GM21576 (cell line): ENCODE measurements at regions not wholly inside any gene's neighbourhood (a gene's known extent, or its start where the extent isn't known, plus 50 kb on each side); places are given as distances from the start of the nearest gene placed in this dataset.
A peak's percentile ranks its signal among the peaks of the same experiment; 100 is the strongest.

ENCODE experiments used
- ATAC-seq: cut with Tn5 transposase; IDR thresholded peaks from one replicate; pipeline ENCODE4 v1.9.1; 2021; ENCODE audit warnings: mild to moderate bottlenecking, moderate library complexity; ENCODE audit not compliant: unreplicated experiment

GRCh38 chr6:84425971-84426705, 198.7 kb upstream of the CEP162 start:
- ATAC-seq = no peak

GRCh38 chr6:84424956-84425355, 197.5 kb upstream of the CEP162 start:
- ATAC-seq = no peak

DNA sequence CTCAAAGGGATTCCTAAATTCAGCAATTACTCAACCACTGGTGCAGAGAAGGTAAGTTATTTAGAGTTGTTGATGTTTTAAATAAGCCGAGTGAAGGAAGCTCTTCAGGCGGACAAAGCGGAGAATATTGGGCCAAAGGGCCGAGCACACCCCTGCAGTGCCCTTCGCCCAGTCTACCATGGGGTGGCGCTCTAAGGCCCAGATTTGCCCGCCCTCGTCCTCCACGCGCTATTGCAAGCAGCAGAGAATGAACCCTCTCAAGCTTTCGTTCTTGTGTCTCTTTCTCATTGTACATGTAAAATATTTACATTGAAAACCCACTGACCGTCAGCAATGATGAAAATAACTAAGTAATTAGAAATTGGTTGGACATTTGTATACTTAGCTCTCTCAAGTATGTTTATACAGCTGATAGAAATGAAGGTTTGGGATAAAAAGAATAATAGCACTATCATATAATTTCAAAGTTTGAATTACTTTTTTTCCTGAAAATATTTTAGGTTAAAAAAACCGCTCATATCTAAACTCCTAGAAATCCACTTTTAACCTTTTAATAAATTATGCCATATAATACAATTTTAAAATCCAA, 195.0 kb upstream of the CEP162 start:
- peak; percentile 75 for ATAC-seq

DNA sequence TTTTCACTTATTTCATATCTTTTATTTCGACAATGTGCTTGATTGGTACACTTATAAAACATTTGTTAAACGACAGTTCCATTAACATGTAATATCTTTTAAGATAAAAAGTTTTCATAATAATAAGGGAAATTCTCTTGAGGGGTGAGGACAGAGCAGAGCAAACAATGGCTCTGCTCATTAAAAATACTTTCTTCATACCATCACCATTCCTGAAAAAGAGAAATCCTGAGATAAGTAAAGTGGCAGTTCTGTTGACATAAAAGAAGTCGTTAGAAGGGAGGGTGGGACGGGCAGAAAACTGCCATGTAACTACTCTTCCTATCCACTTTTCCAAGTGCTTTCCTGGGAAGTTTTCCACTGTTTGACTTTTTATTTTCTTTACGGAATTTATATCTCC, 193.6 kb upstream of the CEP162 start:
- no peak for ATAC-seq

DNA sequence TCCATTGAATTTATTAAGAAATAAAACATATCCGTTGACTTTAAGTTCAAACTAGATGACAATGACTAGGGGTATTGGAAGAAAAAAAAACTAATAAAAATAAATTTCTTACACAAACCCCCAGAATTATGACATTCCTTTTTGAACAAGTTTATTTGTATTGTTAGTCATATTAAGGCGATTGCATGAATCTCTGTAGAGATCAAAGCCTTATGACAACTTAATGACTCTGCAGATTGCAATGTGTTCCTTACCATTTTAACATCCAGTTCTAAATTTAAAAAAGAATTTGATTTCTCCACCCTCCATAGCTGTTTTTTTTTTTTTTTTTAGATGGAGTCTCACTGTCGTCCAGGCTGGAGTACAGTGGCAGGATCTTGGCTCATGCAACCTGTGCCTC, 189.8 kb upstream of the CEP162 start:
- ATAC-seq = no peak

DNA sequence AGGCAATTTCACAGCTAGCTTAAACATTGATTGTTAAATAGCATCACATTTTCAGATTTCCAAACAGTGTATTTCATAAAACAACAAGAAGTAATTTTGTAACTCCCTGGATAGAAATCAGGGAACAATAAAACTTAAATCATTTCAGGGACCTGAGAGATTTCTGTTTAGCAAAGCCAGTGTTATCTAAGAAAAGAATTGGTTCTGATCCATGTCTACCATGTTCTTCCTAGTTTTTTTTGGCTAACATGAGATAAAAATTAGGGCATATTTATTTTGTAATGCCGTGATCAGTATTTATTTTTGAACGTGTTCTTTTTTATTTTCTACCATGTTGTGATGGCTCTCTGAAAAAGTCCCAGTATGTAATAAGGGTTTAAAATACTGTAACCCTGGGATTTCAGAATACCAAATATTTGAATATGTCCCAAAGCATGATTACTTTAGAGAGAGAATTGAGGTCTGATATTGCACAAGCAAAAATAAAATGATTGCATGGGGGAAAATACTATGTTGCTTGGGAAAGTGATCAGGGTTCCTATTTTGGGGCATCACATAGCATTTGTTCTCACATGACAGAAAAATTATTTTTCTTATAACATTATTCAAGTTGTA, 188.7 kb upstream of the CEP162 start:
- no peak for ATAC-seq

DNA sequence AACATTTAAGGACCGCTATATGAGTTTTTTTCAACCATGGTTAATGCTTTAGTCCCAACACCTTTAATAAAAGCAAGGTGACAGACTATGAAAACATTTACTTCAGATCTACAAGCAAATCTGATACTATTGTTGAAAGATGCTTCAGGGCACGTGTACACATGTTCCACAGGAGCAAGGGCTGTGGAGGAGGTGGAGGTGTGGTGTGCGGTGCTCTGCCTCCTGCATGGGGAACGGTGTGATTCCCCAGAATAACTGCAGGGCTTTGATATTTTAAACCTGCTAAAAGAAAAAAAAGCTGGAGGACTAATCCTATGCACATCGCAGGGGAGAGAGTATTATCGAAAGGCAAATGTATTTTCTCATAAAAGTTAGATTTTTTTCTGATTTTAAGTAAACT, 188.1 kb upstream of the CEP162 start:
- ATAC-seq = no peak

DNA sequence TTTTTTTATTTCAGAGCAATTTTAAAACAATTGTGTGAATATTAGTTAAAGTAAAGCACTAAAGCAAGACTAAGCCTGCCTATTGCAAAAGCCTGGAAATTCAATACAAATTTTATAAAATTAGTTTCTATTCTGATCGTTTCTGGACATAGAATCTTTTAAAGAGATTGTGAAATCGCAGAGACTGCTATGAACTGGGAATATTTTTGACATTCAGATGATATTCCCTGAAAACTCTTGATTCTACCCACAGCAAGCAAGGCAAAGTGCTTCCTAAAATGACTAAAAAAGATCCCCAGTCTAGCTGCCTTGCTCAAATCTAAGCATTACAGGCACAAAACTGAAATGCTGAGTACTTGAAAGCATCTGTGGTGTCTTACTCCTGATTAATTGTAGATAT, 187.6 kb upstream of the CEP162 start:
- ATAC-seq = no peak

GRCh38 chr6:84414531-84414930, 187.1 kb upstream of the CEP162 start:
- no peak for ATAC-seq

- ATAC-seq = no peak
These were observed 183.7 kb upstream of the CEP162 start for GRCh38 chr6:84411060-84411629.

DNA sequence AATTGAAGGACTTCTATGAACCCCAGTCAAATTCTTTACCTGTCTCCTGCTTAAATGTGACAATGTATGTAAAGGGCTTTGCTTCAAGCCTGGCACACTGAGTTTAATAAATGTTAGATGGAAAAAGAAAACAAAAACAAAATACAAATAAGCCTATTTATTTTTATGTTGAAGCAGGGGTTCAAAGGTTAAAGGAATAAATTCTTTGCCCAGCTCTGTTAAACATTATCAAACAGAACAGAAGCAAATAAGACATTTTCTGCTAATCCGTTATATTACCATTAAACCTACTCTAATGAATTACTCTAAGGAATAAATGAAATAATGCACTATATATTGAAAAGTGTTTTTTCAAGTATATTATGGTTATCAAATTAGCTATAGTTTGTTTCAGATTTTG, 182.5 kb upstream of the CEP162 start:
- no peak for ATAC-seq

DNA sequence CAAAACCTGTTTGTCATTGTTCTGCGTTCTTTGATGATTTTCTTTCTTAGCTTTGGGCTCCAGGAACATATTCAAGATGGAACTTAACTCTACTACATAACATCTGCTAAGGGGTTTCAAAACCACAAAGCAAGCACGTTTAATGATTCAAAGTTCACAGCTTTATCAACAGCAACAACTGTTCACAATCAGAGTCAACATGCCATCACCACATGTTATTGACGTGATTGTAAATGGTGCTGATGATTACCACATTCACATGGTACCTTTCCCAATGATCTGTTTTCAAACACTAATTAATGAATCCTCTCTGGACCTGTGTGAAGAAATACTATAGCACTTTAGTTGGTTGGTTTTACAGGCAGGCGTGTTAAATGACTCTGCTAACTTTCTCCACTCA, 180.6 kb upstream of the CEP162 start:
- no peak for ATAC-seq

GRCh38 chr6:84403545-84403944, 176.1 kb upstream of the CEP162 start:
- ATAC-seq = no peak

DNA sequence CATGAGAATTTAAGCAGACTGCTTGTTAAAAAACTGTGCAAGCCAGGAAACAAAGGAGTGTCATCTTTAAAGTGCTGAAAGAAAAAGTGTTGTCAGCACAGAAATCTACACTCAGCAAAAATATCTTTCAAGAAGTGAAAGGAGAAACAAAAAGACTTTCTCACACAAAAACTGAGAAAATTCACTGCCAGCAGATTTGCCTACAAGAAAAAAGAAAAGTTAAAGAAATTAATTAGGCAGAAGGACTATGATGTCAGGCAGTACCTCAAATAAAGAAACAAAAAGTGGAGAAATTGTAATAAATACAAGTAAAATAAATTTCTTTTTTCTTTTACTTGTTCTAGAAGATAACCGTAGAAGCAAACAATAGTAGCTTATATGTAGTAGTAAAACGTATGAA, 171.6 kb upstream of the CEP162 start:
- no peak for ATAC-seq

DNA sequence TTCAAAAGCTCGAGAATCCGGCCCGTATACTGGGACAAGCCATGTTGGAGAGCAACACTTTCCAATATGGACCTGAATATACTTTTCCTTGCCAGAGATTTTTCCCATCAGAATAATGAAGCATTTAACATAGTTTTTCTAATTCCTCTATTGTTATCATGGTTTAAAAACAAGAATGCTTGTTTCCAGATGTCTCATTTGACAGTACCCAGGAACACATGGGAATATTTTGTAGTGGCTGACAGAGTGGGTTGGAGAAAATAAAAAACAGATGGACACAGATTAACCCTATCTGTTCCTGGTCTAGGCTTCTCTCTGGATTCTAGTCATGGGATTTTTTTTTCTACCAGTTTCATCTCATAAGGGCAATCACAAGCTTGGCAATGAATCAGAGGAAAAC, 164.8 kb upstream of the CEP162 start:
- ATAC-seq = no peak

- no peak for ATAC-seq
These were observed 163.4 kb upstream of the CEP162 start for GRCh38 chr6:84390851-84391250.

GRCh38 chr6:84390334-84390733, 162.9 kb upstream of the CEP162 start:
- no peak for ATAC-seq

DNA sequence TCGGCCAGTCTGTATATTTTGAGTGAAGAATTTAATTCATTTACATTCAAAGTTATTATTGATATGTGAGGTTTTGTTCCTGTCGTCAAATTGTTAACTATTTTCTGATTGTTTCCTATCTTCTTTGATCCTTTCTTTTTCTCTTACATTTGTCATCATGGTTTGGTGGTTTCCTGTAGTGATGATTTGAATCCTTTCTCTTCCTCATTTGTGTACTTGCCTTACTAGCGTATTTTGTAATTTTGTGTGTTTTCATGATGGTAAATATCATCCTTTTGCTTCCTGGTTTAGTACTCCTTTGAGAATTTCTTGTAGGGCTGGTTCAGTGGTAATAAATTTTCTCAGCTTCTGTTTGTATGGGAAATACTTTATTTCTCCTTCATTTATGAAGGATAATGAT, 151.7 kb upstream of the CEP162 start:
- ATAC-seq = no peak

DNA sequence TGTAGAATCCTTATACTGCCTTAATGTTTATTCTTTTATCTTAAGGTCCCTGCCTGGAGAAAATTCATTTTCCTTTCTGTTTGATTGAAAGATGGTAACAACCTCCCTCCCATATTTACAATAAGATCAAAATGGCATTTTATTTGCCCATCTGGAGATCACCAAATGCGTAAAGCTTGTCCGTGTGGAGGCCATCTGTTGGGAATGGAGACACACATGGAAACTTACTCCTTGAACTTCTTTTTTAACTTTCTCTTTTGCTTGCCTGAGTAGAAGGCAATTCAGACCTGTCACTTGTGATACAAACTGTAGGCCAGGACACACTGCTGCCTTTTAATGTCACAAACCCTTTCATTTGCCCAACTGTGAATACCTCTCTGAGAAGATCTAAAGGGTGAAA, 144.8 kb upstream of the CEP162 start:
- no peak for ATAC-seq

DNA sequence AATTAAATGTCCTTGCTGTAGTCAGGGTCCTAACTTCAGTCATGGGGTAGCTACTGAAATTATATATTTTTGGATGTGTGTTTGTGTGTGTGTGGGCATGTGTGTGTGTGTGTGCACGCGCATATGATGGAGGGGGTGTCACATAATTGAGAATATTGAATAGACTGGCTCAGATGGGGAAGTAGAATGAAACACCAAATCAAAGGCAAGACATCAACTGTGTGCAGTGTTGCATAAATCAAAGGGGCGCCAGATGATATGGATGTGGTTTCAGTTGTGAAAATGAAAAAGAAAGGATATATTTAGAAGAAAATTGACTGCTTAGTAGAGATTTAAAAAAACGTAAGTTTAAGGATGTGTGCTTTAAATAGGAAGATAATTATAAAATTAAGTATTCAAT, 144.2 kb upstream of the CEP162 start:
- ATAC-seq = no peak

DNA sequence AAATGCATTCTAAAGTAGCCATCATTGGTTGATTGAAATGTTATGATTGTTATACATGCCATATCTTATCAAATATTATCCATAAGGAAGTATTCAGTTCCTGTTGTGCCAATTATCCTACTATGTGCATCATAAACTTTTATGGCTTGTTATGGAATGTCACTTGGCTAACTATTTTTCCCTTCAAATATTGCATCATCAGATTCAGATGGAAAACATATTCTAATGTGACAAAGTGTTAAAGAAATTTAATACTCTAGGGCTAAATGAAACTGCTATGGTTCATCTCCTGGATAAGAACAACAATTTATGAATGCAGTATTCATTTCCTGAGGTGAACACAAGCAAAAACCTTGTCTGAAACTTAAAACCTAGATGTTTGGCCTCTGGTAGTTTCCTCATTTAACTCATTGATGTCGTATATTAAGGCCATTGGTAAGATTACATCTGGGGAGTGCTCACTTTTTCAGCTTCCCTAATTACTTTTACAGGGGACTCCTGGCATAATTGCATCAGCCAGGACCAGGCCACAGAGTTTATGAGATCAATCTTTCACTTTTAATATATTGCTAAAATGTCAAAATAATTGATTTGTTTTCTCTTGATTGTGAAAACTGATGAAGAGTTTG, 134.9 kb upstream of the CEP162 start:
- ATAC-seq = no peak
